Uterus (tissue), 3 donors: ENCODE measurements at regions not wholly inside any gene's neighbourhood (a gene's known extent, or its start where the extent isn't known, plus 50 kb on each side); places are given as distances from the start of the nearest gene placed in this dataset.

Experiments used
- DNase-seq, 2 donors: peaks; one replicate each; pipeline ENCODE4 v3.0.0-alpha.2; 2019 to 2020
- H3K27ac ChIP-seq, 2 donors: fragments of 200-600 bp; sonication (generic); 1 replicate in 1 of 2; 2 replicates in 1 of 2; pipeline ENCODE4 v1.5.1; 2016 to 2018
- H3K27me3 ChIP-seq, 2 donors: fragments of 200-600 bp; sonication (generic); one replicate each; pipeline ENCODE4 v1.5.1; 2018 to 2019; ENCODE audit warnings: control low read depth in 1 of 2
- H3K36me3 ChIP-seq, 2 donors: fragments of 200-600 bp; sonication (generic); one replicate each; pipeline ENCODE4 v1.5.1; 2019; ENCODE audit warnings: control low read depth in 1 of 2
- H3K4me1 ChIP-seq, 2 donors: fragments of 200-600 bp; sonication (generic); one replicate each; pipeline ENCODE4 v1.5.1; 2018 to 2019; ENCODE audit warnings: control low read depth in 1 of 2
- H3K4me3 ChIP-seq, 2 donors: fragments of 200-600 bp; sonication (generic); 1 replicate in 1 of 2; 2 replicates in 1 of 2; pipeline ENCODE4 v1.5.1; 2018 to 2019; ENCODE audit warnings: mild to moderate bottlenecking in 1 of 2
- H3K9me3 ChIP-seq, 2 donors: fragments of 200-600 bp; sonication (generic); one replicate each; pipeline ENCODE4 v1.5.1; 2019; ENCODE audit warnings: control low read depth in 1 of 2
- CTCF ChIP-seq, 4 experiments: fragments of 200-600 bp in 2 of 4; fragments of 450-650 bp in 2 of 4; sonication (generic) in 2 of 4; IDR thresholded peaks; one replicate each; pipeline ENCODE4 v1.5.1; 2016 to 2019; ENCODE audit warnings: antibody characterized with exemption in 4 of 4, mild to moderate bottlenecking in 2 of 4, moderate library complexity in 1 of 4
- POLR2A ChIP-seq, 2 donors: fragments of 450-650 bp; IDR thresholded peaks; one replicate each; pipeline ENCODE4 v1.6.1; 2016; ENCODE audit warnings: antibody characterized with exemption in 2 of 2, mild to moderate bottlenecking in 1 of 2, moderate library complexity in 1 of 2
- intact Hi-C: fragments of 100-400 bp; cut with DNase I; formaldehyde crosslinking; loops from one replicate; pipeline ENCODE4 v1.15.1; 2023; ENCODE audit warnings: low total_unique reads
- donor health status: DM: yes; HTN: yes; CAD: no.

DNA sequence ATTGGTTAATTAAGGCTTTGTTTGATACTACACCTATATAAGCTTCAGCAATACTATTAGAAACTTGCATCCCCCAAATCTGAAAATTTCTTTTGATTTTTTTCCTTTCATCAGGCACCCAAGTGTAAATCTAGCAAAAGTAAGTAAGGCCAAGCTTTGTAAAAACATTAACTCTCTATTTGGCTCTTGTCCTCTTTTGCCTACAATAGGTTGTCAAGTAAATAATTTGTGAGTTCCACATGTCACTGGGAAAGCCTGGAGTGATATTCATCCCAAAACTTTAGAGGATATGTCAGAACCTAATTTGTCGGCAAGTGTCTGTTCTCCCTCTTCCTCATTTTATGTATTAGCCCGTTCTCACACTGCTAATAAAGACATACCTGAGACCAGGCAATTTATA, 492.4 kb downstream of the IPMK start:
- no peaks in the 10 kb centered on the region for H3K36me3 ChIP-seq
- intact Hi-C loops, result no loop called here
- DNase-seq, result no peak
- H3K4me3 ChIP-seq, result no peak overlapping the region
- no peaks in the 10 kb centered on the region for H3K4me1 ChIP-seq
- H3K9me3 ChIP-seq, result no peaks in the 10 kb centered on the region
- TF ChIP-seq POLR2A (IDR thresholded peaks at IDR 0.05) (no peak), CTCF (IDR thresholded peaks at IDR 0.05) (no peak)
- H3K27ac ChIP-seq, result no peak overlapping the region
- no peaks in the 10 kb centered on the region for H3K27me3 ChIP-seq

DNA sequence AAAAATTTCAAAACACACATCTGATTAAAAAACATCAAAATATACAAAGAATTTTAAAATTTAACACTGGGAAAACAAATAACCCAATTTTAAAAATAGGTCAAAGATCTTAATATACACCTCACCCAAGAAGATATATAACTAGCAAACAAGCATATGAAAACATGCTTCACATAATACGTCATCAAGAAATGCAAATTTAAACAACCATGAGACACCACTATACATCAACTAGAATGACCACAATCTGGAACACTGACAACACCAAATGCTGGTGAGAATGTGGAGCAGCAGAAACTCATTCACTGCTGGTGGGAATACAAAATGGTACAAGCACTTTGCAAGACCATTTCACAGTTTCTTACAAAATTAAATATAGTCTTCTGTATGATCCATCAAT, 498.4 kb downstream of the IPMK start:
- intact Hi-C loops, result no loop called here

GRCh38 chr10:57759777-57760176, 507.9 kb downstream of the IPMK start:
- Histone ChIP-seq H3K27me3 (no peaks in the 10 kb centered on the region), H3K27ac (no peak overlapping the region), H3K4me3 (no peak overlapping the region), H3K4me1 (no peaks in the 10 kb centered on the region), H3K9me3 (no peaks in the 10 kb centered on the region), H3K36me3 (no peaks in the 10 kb centered on the region)
- DNase-seq, result no peak
- intact Hi-C loops, result no loop called here
- TF ChIP-seq CTCF (IDR thresholded peaks at IDR 0.05) (no peak), POLR2A (IDR thresholded peaks at IDR 0.05) (no peak)

More for the DNA sequence above, 498.4 kb downstream of the IPMK start:
- Histone ChIP-seq H3K27ac (no peak overlapping the region), H3K27me3 (no peaks in the 10 kb centered on the region), H3K4me3 (no peak overlapping the region), H3K4me1 (no peaks in the 10 kb centered on the region), H3K9me3 (no peaks in the 10 kb centered on the region), H3K36me3 (no peaks in the 10 kb centered on the region)
- no peak for DNase-seq
- TF ChIP-seq POLR2A (IDR thresholded peaks at IDR 0.05), result no peak
- no peak for TF ChIP-seq CTCF (IDR thresholded peaks at IDR 0.05)

DNA sequence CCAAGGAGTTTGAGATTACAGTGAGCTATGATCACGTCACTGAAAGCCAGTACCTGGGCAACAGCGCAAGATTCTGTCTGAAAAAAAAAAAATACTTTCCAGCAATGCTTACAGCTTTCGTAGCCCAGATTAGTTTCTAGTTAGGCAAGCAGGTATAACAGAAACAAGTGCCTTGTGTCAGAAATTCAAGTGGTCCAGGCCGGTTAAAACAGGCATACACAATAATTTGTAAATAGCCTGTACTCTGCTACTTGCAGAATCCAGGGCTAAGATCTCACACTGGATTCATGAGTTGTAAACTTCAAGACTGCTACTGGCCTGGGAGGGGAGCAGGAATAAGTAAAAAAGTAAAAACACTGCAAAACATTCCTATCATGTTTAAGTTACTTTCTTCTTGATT, 512.9 kb downstream of the IPMK start:
- H3K9me3 ChIP-seq, result no peaks in the 10 kb centered on the region
- H3K36me3 ChIP-seq, result no peaks in the 10 kb centered on the region
- H3K4me1 ChIP-seq, result no peaks in the 10 kb centered on the region
- intact Hi-C loops, result no loop called here
- no peak overlapping the region for H3K4me3 ChIP-seq
- H3K27me3 ChIP-seq, result no peaks in the 10 kb centered on the region
- H3K27ac ChIP-seq, result no peak overlapping the region
- no peak for DNase-seq
- TF ChIP-seq CTCF (IDR thresholded peaks at IDR 0.05) (no peak), POLR2A (IDR thresholded peaks at IDR 0.05) (no peak)

GRCh38 chr10:57743711-57744110, 524.0 kb downstream of the IPMK start:
- TF ChIP-seq POLR2A (IDR thresholded peaks at IDR 0.05), result no peak
- no peak for TF ChIP-seq CTCF (IDR thresholded peaks at IDR 0.05)
- no peaks in the 10 kb centered on the region for H3K9me3 ChIP-seq
- no peak for DNase-seq
- no peaks in the 10 kb centered on the region for H3K36me3 ChIP-seq
- no peaks in the 10 kb centered on the region for H3K4me1 ChIP-seq
- intact Hi-C loops, result no loop called here
- no peak overlapping the region for H3K27ac ChIP-seq
- H3K27me3 ChIP-seq, result no peaks in the 10 kb centered on the region
- no peak overlapping the region for H3K4me3 ChIP-seq
